ENCODE measurements at regions not wholly inside any gene's neighbourhood (a gene's known extent, or its start where the extent isn't known, plus 50 kb on each side); places are given as distances from the start of the nearest gene placed in this dataset.

GRCh38 chr3:189118896-189119295 lies 52.9 kb upstream of the TPRG1 start:
- in situ Hi-C loops (cut with HindIII; ENCODE audit: low sequenced_read_pairs) = no loop called here
- DNase-seq (ENCODE audit: low read depth) = no peak
- TF ChIP-seq CTCF (IDR thresholded peaks at IDR 0.05; ENCODE audit: low read depth, low read length, missing control alignments) = no peak
- no peak overlapping the region for H3K4me3 ChIP-seq (ENCODE audit: low read depth, low read length)

- no peak for TF ChIP-seq CTCF (IDR thresholded peaks at IDR 0.05; ENCODE audit: low read depth, low read length, missing control alignments)
- no peak overlapping the region for H3K4me3 ChIP-seq (ENCODE audit: low read depth, low read length)
- no peak for DNase-seq (ENCODE audit: low read depth)
- in situ Hi-C loops (cut with HindIII; ENCODE audit: low sequenced_read_pairs) = no loop called here
Observed at GRCh38 chr3:189119950-189120349, 51.8 kb upstream of the TPRG1 start.

GRCh38 chr3:189121092-189121491 lies 50.7 kb upstream of the TPRG1 start:
- in situ Hi-C loops (cut with HindIII; ENCODE audit: low sequenced_read_pairs) = no loop called here
- H3K4me3 ChIP-seq (ENCODE audit: low read depth, low read length) = no peak overlapping the region
- no peak for TF ChIP-seq CTCF (IDR thresholded peaks at IDR 0.05; ENCODE audit: low read depth, low read length, missing control alignments)
- DNase-seq (ENCODE audit: low read depth) = no peak
